ENCODE measurements at regions not wholly inside any gene's neighbourhood (a gene's known extent, or its start where the extent isn't known, plus 50 kb on each side); places are given as distances from the start of the nearest gene placed in this dataset.

GRCh38 chr12:89899651-89900050 lies 191.0 kb upstream of the ATP2B1 start:
- no peak overlapping the region for H3K9ac ChIP-seq (ENCODE audit: low read length)
- no peaks in the 10 kb centered on the region for H3K27me3 ChIP-seq (ENCODE audit: insufficient read depth, low read depth, low read length)
- no peak overlapping the region for H3K4me3 ChIP-seq (ENCODE audit: low read length)
- no peak overlapping the region for H3K4me2 ChIP-seq (ENCODE audit: low read length)
- H3K27ac ChIP-seq (ENCODE audit: low read length): no peak overlapping the region
- no peaks in the 10 kb centered on the region for H3K9me3 ChIP-seq (ENCODE audit: low read length)
- no peaks in the 10 kb centered on the region for H3K79me2 ChIP-seq (replicated peaks; ENCODE audit: insufficient read depth, low read length)
- H4K20me1 ChIP-seq (ENCODE audit: insufficient read depth): no peaks in the 10 kb centered on the region
- TF ChIP-seq EP300 (conservative IDR thresholded peaks at IDR 0.05; ENCODE audit: poor library complexity, severe bottlenecking) (no peak), REST (IDR thresholded peaks at IDR 0.05; ENCODE audit: borderline replicate concordance) (no peak), TAF1 (IDR thresholded peaks at IDR 0.05; ENCODE audit: low read depth) (no peak), CTCF (IDR thresholded peaks at IDR 0.05; ENCODE audit: poor library complexity, severe bottlenecking) (no peak), POLR2AphosphoS5 (IDR thresholded peaks at IDR 0.05) (no peak), RAD21 (conservative IDR thresholded peaks at IDR 0.05) (no peak)
- no peaks in the 10 kb centered on the region for H3K9me2 ChIP-seq (ENCODE audit: insufficient read depth, low read length)
- no peaks in the 10 kb centered on the region for H3F3A ChIP-seq (ENCODE audit: insufficient read depth, low read length, poor library complexity, severe bottlenecking)
- H2AFZ ChIP-seq (ENCODE audit: low read depth, low read length): no peak overlapping the region
- no peaks in the 10 kb centered on the region for H3K36me3 ChIP-seq (ENCODE audit: insufficient read depth, low read length)

GRCh38 chr12:89895591-89895990 lies 187.0 kb upstream of the ATP2B1 start:
- Histone ChIP-seq H3K79me2 (replicated peaks; ENCODE audit: insufficient read depth, low read length) (no peaks in the 10 kb centered on the region), H3F3A (ENCODE audit: insufficient read depth, low read length, poor library complexity, severe bottlenecking) (no peaks in the 10 kb centered on the region), H3K27ac (ENCODE audit: low read length) (no peak overlapping the region), H2AFZ (ENCODE audit: low read depth, low read length) (no peak overlapping the region), H3K27me3 (ENCODE audit: insufficient read depth, low read depth, low read length) (no peaks in the 10 kb centered on the region), H3K4me3 (ENCODE audit: low read length) (no peak overlapping the region), H3K9me2 (ENCODE audit: insufficient read depth, low read length) (no peaks in the 10 kb centered on the region), H3K9me3 (ENCODE audit: low read length) (no peaks in the 10 kb centered on the region), H3K4me2 (ENCODE audit: low read length) (no peak overlapping the region), H3K9ac (ENCODE audit: low read length) (no peak overlapping the region), H4K20me1 (ENCODE audit: insufficient read depth) (no peaks in the 10 kb centered on the region), H3K36me3 (ENCODE audit: insufficient read depth, low read length) (no peaks in the 10 kb centered on the region)
- TF ChIP-seq TAF1 (IDR thresholded peaks at IDR 0.05; ENCODE audit: low read depth) (no peak), REST (IDR thresholded peaks at IDR 0.05; ENCODE audit: borderline replicate concordance) (no peak), RAD21 (conservative IDR thresholded peaks at IDR 0.05) (no peak), EZH2 (IDR thresholded peaks at IDR 0.05; ENCODE audit: borderline replicate concordance, insufficient read depth, low read length, poor library complexity, severe bottlenecking) (no peak), MXI1 (conservative IDR thresholded peaks at IDR 0.05; ENCODE audit: poor library complexity, severe bottlenecking) (no peak), EP300 (conservative IDR thresholded peaks at IDR 0.05; ENCODE audit: poor library complexity, severe bottlenecking) (no peak), POLR2AphosphoS5 (IDR thresholded peaks at IDR 0.05) (no peak)

Measured in neural cell (in vitro differentiated cells).